ENCODE measurements at regions not wholly inside any gene's neighbourhood (a gene's known extent, or its start where the extent isn't known, plus 50 kb on each side); places are given as distances from the start of the nearest gene placed in this dataset.

- DNase-seq (ENCODE audit: insufficient read length, low spot score) = no peak
- no peak for FAIRE-seq
Observed at GRCh38 chr4:34679228-34679627, 1565.1 kb downstream of the ARAP2 start.

GRCh38 chr4:34709564-34709963, 1534.8 kb downstream of the ARAP2 start:
- no peak for DNase-seq (ENCODE audit: insufficient read length, low spot score)
- FAIRE-seq = no peak

- FAIRE-seq = no peak
- DNase-seq (ENCODE audit: insufficient read length, low spot score) = no peak
Observed at GRCh38 chr4:34718576-34719245, 1525.6 kb downstream of the ARAP2 start.

GRCh38 chr4:34720571-34720970, 1523.7 kb downstream of the ARAP2 start:
- DNase-seq (ENCODE audit: insufficient read length, low spot score) (no peak), FAIRE-seq (no peak)

- no peak for FAIRE-seq
- DNase-seq (ENCODE audit: insufficient read length, low spot score) = no peak
Observed at GRCh38 chr4:34721835-34722234, 1522.5 kb downstream of the ARAP2 start.

GRCh38 chr4:34723605-34724004, 1520.7 kb downstream of the ARAP2 start:
- DNase-seq (ENCODE audit: insufficient read length, low spot score) (no peak), FAIRE-seq (no peak)

GRCh38 chr4:34724491-34724890, 1519.8 kb downstream of the ARAP2 start:
- DNase-seq (ENCODE audit: insufficient read length, low spot score) (no peak), FAIRE-seq (no peak)

GRCh38 chr4:34731070-34731469, 1513.2 kb downstream of the ARAP2 start:
- no peak for DNase-seq (ENCODE audit: insufficient read length, low spot score)
- FAIRE-seq = no peak

GRCh38 chr4:34732176-34732950, 1512.0 kb downstream of the ARAP2 start:
- DNase-seq (ENCODE audit: insufficient read length, low spot score) (no peak), FAIRE-seq (no peak)

- FAIRE-seq (no peak), DNase-seq (ENCODE audit: insufficient read length, low spot score) (no peak)
Observed at GRCh38 chr4:34733185-34733941, 1511.0 kb downstream of the ARAP2 start.

GRCh38 chr4:34766935-34767334, 1477.4 kb downstream of the ARAP2 start:
- no peak for DNase-seq (ENCODE audit: insufficient read length, low spot score)
- no peak for FAIRE-seq

GRCh38 chr4:34767407-34767806, 1476.9 kb downstream of the ARAP2 start:
- FAIRE-seq (no peak), DNase-seq (ENCODE audit: insufficient read length, low spot score) (no peak)

- FAIRE-seq (no peak), DNase-seq (ENCODE audit: insufficient read length, low spot score) (no peak)
Observed at GRCh38 chr4:34771632-34772031, 1472.7 kb downstream of the ARAP2 start.

GRCh38 chr4:34790131-34790530, 1454.2 kb downstream of the ARAP2 start:
- FAIRE-seq = no peak
- DNase-seq (ENCODE audit: insufficient read length, low spot score) = no peak

GRCh38 chr4:34791209-34791608, 1453.1 kb downstream of the ARAP2 start:
- FAIRE-seq = no peak
- no peak for DNase-seq (ENCODE audit: insufficient read length, low spot score)

GRCh38 chr4:34800953-34801352, 1443.4 kb downstream of the ARAP2 start:
- no peak for DNase-seq (ENCODE audit: insufficient read length, low spot score)
- no peak for FAIRE-seq

GRCh38 chr4:34814266-34814665, 1430.0 kb downstream of the ARAP2 start:
- DNase-seq (ENCODE audit: insufficient read length, low spot score) (no peak), FAIRE-seq (no peak)

- DNase-seq (ENCODE audit: insufficient read length, low spot score) (no peak), FAIRE-seq (no peak)
Observed at GRCh38 chr4:34824515-34824914, 1419.8 kb downstream of the ARAP2 start.

- DNase-seq (ENCODE audit: insufficient read length, low spot score) (no peak), FAIRE-seq (no peak)
Observed at GRCh38 chr4:34826660-34827059, 1417.7 kb downstream of the ARAP2 start.

- DNase-seq (ENCODE audit: insufficient read length, low spot score) = no peak
- no peak for FAIRE-seq
Observed at GRCh38 chr4:34845926-34846325, 1398.4 kb downstream of the ARAP2 start.

GRCh38 chr4:34850421-34850820, 1393.9 kb downstream of the ARAP2 start:
- FAIRE-seq = no peak
- DNase-seq (ENCODE audit: insufficient read length, low spot score) = no peak

- FAIRE-seq (no peak), DNase-seq (ENCODE audit: insufficient read length, low spot score) (no peak)
Observed at GRCh38 chr4:34850968-34851367, 1393.3 kb downstream of the ARAP2 start.

All from GM19239 (cell line).